Heart left ventricle (tissue), 13 donors: ENCODE measurements at regions not wholly inside any gene's neighbourhood (a gene's known extent, or its start where the extent isn't known, plus 50 kb on each side); places are given as distances from the start of the nearest gene placed in this dataset.

Experiments
- POLR2A ChIP-seq, 2 donors: fragments of 450-650 bp; IDR thresholded peaks; one replicate each; pipeline ENCODE4 v1.6.1; 2017; ENCODE audit warnings: antibody characterized with exemption in 2 of 2, mild to moderate bottlenecking in 2 of 2, moderate library complexity in 2 of 2
- TF ChIP-seq, protein P1 (sequence below), 12 donors: fragments of 200-600 bp; sonication (generic) in 4 of 12; IDR thresholded peaks; one replicate each; pipeline versions ENCODE4 v1.5.0 to v1.8.0; 2018 to 2022; ENCODE audit warnings: antibody characterized with exemption in 12 of 12, mild to moderate bottlenecking in 5 of 12
- donor health status: ischemic (EF 13 %, LVEDD 7.1; RV severe dilation, severe dysfunction).
- donor health status: DM: no; HTN: yes; CAD: no.
- donor health status: DM: no; HTN: no; CAD: no.
- donor health status: ischemic (EF 25% LVEDD 6.9; RV normal size, moderate dysfunction).
- donor health status: ischemic (EF 25% LVEDD 5.7; RV mildly dilated, moderate dysfunction).
- donor health status: ischemic (EF 35%, LVEDD 5.7; RV mildly dilated, moderate dysfunction).
- donor health status: nonischemic (EF 11% LVEDD 7.7; RV severe dilation, severe dysfunction).
- donor health status: DM: yes; HTN: yes; CAD: no.
- donor health status: PGD.
- donor health status: ischemic (EF 29% LVEDD 5.4; RV normal size, mild dysfunction).
- donor health status: nonischemic (EF 23%, LVEDD 6.1; RV moderate dilation, normal function).

GRCh38 chr3:174457758-174458157 is 401.4 kb upstream of the NAALADL2 start:
- TF ChIP-seq, protein P1, sequence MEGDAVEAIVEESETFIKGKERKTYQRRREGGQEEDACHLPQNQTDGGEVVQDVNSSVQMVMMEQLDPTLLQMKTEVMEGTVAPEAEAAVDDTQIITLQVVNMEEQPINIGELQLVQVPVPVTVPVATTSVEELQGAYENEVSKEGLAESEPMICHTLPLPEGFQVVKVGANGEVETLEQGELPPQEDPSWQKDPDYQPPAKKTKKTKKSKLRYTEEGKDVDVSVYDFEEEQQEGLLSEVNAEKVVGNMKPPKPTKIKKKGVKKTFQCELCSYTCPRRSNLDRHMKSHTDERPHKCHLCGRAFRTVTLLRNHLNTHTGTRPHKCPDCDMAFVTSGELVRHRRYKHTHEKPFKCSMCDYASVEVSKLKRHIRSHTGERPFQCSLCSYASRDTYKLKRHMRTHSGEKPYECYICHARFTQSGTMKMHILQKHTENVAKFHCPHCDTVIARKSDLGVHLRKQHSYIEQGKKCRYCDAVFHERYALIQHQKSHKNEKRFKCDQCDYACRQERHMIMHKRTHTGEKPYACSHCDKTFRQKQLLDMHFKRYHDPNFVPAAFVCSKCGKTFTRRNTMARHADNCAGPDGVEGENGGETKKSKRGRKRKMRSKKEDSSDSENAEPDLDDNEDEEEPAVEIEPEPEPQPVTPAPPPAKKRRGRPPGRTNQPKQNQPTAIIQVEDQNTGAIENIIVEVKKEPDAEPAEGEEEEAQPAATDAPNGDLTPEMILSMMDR (IDR thresholded peaks at IDR 0.05): no peak
- TF ChIP-seq POLR2A (IDR thresholded peaks at IDR 0.05): no peak
